HepG2 (cell line): ENCODE measurements at regions not wholly inside any gene's neighbourhood (a gene's known extent, or its start where the extent isn't known, plus 50 kb on each side); places are given as distances from the start of the nearest gene placed in this dataset.

Source experiments
- ATAC-seq: fragments of 200-7000 bp; cut with Tn5 transposase; 3 replicates; pipeline ENCODE4 v1.9.1; 2020; ENCODE audit warnings: mild to moderate bottlenecking, moderate library complexity
- BruUV-seq: library from RNA; stranded (reverse); fragments of 400-500 nt; replicated peaks from 2 replicates; lab custom pipeline; 2021; lab: Mats Ljungman, UMichigan
- CTCF ChIA-PET: fragments of 300-600 bp; formaldehyde crosslinking; extraction: SDS; loops from one replicate; lab custom pipeline; 2021; ENCODE audit warnings: low total read pairs, inconsistent platforms, low intra/inter-chr PET ratio; lab: Yijun Ruan, JAX
- POLR2A ChIA-PET: fragments of 350-600 bp; sonication (Branson Sonifier 250); formaldehyde crosslinking; loops from one replicate; lab custom pipeline; 2020; ENCODE audit warnings: antibody characterized with exemption, inconsistent platforms; lab: Yijun Ruan, JAX
- DNase-seq: peaks from one replicate; pipeline ENCODE4 v3.0.0-alpha.2; 2015; ENCODE audit warnings: low spot score
- FAIRE-seq: peaks from 3 replicates; lab custom pipeline; 2011; peaks lifted over from hg19 to GRCh38; lab: Jason Lieb, UNC
- H2AFZ ChIP-seq: one replicate; pipeline ENCODE4 v1.6.1; 2011; ENCODE audit warnings: low read length, inconsistent platforms
- H3K27ac ChIP-seq: fragments of 300-600 bp; 3 replicates; pipeline ENCODE4 v1.8.0; 2011; ENCODE audit warnings: mixed run types, mild to moderate bottlenecking, mixed read lengths, low read length, inconsistent platforms; ENCODE audit not compliant: insufficient read depth; ENCODE audit errors: extremely low read length
- H3K27me3 ChIP-seq, 2 experiments: fragments of 200-600 bp in 1 of 2; 2 replicates in 1 of 2; 3 replicates in 1 of 2; pipeline versions ENCODE4 v1.6.0 to v1.8.0; 2011; ENCODE audit warnings: low read length in 2 of 2, mild to moderate bottlenecking in 2 of 2, moderate library complexity in 2 of 2, inconsistent platforms in 1 of 2; ENCODE audit not compliant: insufficient read depth in 2 of 2, control insufficient read depth in 1 of 2
- H3K36me3 ChIP-seq, 2 experiments: fragments of 200-600 bp in 1 of 2; replicated peaks in 1 of 2; 2 replicates in 1 of 2; 3 replicates in 1 of 2; pipeline versions ENCODE4 v1.5.1 to v1.8.0; 2011; ENCODE audit warnings: low read length in 2 of 2, inconsistent platforms in 1 of 2; ENCODE audit not compliant: insufficient read depth in 2 of 2, control insufficient read depth in 1 of 2
- H3K4me1 ChIP-seq: 2 replicates; pipeline ENCODE4 v1.5.1; 2012; ENCODE audit warnings: low read length, inconsistent platforms; ENCODE audit not compliant: insufficient read depth
- H3K4me2 ChIP-seq: 2 replicates; pipeline ENCODE4 v1.6.0; 2011; ENCODE audit warnings: low read depth, low read length, inconsistent platforms
- H3K4me3 ChIP-seq, 3 experiments: fragments of 200-600 bp in 1 of 3; sonication (generic), shearing (Covaris generic) in 1 of 3; replicated peaks in 1 of 3; 2 replicates each; pipeline ENCODE4 v1.5.1; 2011 to 2016; ENCODE audit warnings: low read length in 3 of 3, inconsistent platforms in 2 of 3, low read depth in 2 of 3, mild to moderate bottlenecking in 2 of 3, control low read depth in 1 of 3, mixed read lengths in 1 of 3; ENCODE audit not compliant: insufficient read depth in 1 of 3
- H3K79me2 ChIP-seq: one replicate; pipeline ENCODE4 v1.6.1; 2011; ENCODE audit warnings: low read length, inconsistent platforms; ENCODE audit not compliant: insufficient read depth
- H3K9ac ChIP-seq: 2 replicates; pipeline ENCODE4 v1.6.0; 2011; ENCODE audit warnings: mild to moderate bottlenecking, low read depth, low read length, inconsistent platforms; ENCODE audit not compliant: insufficient read depth
- H3K9me3 ChIP-seq: 2 replicates; pipeline ENCODE4 v1.5.1; 2012; ENCODE audit warnings: mild to moderate bottlenecking, low read length
- H4K20me1 ChIP-seq: 2 replicates; pipeline ENCODE4 v1.6.0; 2011; ENCODE audit warnings: inconsistent platforms, mild to moderate bottlenecking, low read length, moderate library complexity; ENCODE audit not compliant: insufficient read depth
- CTCF ChIP-seq: sonication (generic); formaldehyde crosslinking; IDR thresholded peaks from 2 replicates; pipeline ENCODE4 v1.5.0; 2020; ENCODE audit warnings: mild to moderate bottlenecking, missing genetic modification reagents, moderate library complexity
- EHMT2 ChIP-seq: fragments of 200-600 bp; sonication (generic); IDR thresholded peaks from 2 replicates; pipeline ENCODE4 v1.7.0; 2017; ENCODE audit warnings: antibody characterized with exemption, low read depth, low read length, borderline replicate concordance
- HNRNPLL ChIP-seq: fragments of 200-400 bp; formaldehyde crosslinking; IDR thresholded peaks from 2 replicates; pipeline ENCODE4 v1.6.1; 2017; ENCODE audit warnings: mild to moderate bottlenecking, low read depth, low read length; ENCODE audit not compliant: poor library complexity, severe bottlenecking
- POGK ChIP-seq: sonication (generic); formaldehyde crosslinking; conservative IDR thresholded peaks from 2 replicates; pipeline ENCODE4 v1.8.0; 2022; ENCODE audit warnings: mild to moderate bottlenecking, moderate library complexity, missing genetic modification reagents
- POGZ ChIP-seq: sonication (generic); formaldehyde crosslinking; IDR thresholded peaks from 2 replicates; pipeline ENCODE4 v1.4.0; 2020; ENCODE audit warnings: mild to moderate bottlenecking, missing genetic modification reagents
- RBM22 ChIP-seq: fragments of 200-400 bp; formaldehyde crosslinking; optimal IDR thresholded peaks from 2 replicates; pipeline ENCODE3; 2017; ENCODE audit warnings: mild to moderate bottlenecking, low read length, moderate library complexity
- SCMH1 ChIP-seq: sonication (generic); formaldehyde crosslinking; IDR thresholded peaks from 2 replicates; pipeline ENCODE4 v1.9.0; 2021; ENCODE audit warnings: missing genetic modification reagents, mild to moderate bottlenecking, borderline replicate concordance
- SPEN ChIP-seq: sonication (generic); formaldehyde crosslinking; IDR thresholded peaks from 2 replicates; pipeline ENCODE4 v1.5.1; 2020; ENCODE audit warnings: low read depth, mild to moderate bottlenecking, missing genetic modification reagents
- SSRP1 ChIP-seq: IDR thresholded peaks from 2 replicates; pipeline ENCODE4 v1.6.1; 2016; ENCODE audit warnings: control low read depth
- TBX3 ChIP-seq: fragments of 450-650 bp; IDR thresholded peaks from 2 replicates; pipeline ENCODE4 v1.6.1; 2017; ENCODE audit warnings: antibody characterized with exemption, mild to moderate bottlenecking, inconsistent platforms, borderline replicate concordance
- YY1 ChIP-seq: IDR thresholded peaks from 2 replicates; pipeline ENCODE4 v1.6.1; 2011; ENCODE audit warnings: low read length, low read depth, moderate library complexity, mild to moderate bottlenecking; ENCODE audit not compliant: insufficient read depth, insufficient replicate concordance
- ZNF354B ChIP-seq: sonication (generic); formaldehyde crosslinking; IDR thresholded peaks from 2 replicates; pipeline ENCODE4 v1.8.0; 2022; ENCODE audit warnings: mild to moderate bottlenecking, missing genetic modification reagents
- WGBS: methylation state at CpG from one replicate; pipeline ENCODE4 v1.1.6; 2017; ENCODE audit warnings: low lambda C conversion rate; 5-methylcytosine and 5-hydroxymethylcytosine counted together
- in situ Hi-C: cut with HindIII; loops from 2 replicates; pipeline ENCODE4 v1.10.0; 2017; ENCODE audit warnings: low pct_unique_long_range_greater_than_20kb; ENCODE audit not compliant: extremely low pct_ligation_motif_present
- intact Hi-C: fragments of 100-400 bp; cut with micrococcal nuclease; formaldehyde crosslinking; loops from one replicate; pipeline ENCODE4 v1.10.0; 2022; ENCODE audit not compliant: unreplicated experiment

GRCh38 chr5:87899208-87899661 is 369.4 kb downstream of the TMEM161B start:
- Histone ChIP-seq H3K9ac (no peak overlapping the region), H3K4me2 (no peak overlapping the region), H3K4me1 (no peaks in the 10 kb centered on the region; the same call in 1 of the 2 replicates), H3K79me2 (no peaks in the 10 kb centered on the region), H3K9me3 (no peaks in the 10 kb centered on the region), H4K20me1 (no peaks in the 10 kb centered on the region), H3K27me3 (no peaks in the 10 kb centered on the region), H2AFZ (no peak overlapping the region), H3K4me3 (no peak overlapping the region), H3K36me3 (no peaks in the 10 kb centered on the region), H3K27ac (no peak overlapping the region)
- ATAC-seq (no peak), FAIRE-seq (no peak), DNase-seq (no peak)
- in situ Hi-C loops: no loop called here
- intact Hi-C loops: no loop called here
- 6% methylated on average over 4 of the region's 4 CpGs for WGBS
- no TSS peak for BruUV-seq
- ChIA-PET POLR2A (no interaction called here), CTCF (no interaction called here)
- TF ChIP-seq CTCF (CRISPR knock-in tag) (peak; percentile 15; the same call in 1 of the 2 replicates), HNRNPLL (no peak)

- CTCF ChIA-PET: no interaction called here
- no TSS peak for BruUV-seq
- H2AFZ ChIP-seq: no peak overlapping the region
- whole genome bisulfite sequencing: 3% methylated on average over 6 of the region's 6 CpGs
- no peak overlapping the region for H3K9ac ChIP-seq
- FAIRE-seq (no peak), DNase-seq (no peak), ATAC-seq (no peak)
- H3K27ac ChIP-seq: no peak overlapping the region
- no peak overlapping the region for H3K4me3 ChIP-seq
- no peaks in the 10 kb centered on the region for H3K9me3 ChIP-seq
- H3K79me2 ChIP-seq: no peaks in the 10 kb centered on the region
- intact Hi-C loops (no loop called here), in situ Hi-C loops (no loop called here)
- H3K4me1 ChIP-seq: no peaks in the 10 kb centered on the region; the same call in 1 of the 2 replicates
- H3K36me3 ChIP-seq: no peaks in the 10 kb centered on the region
- H3K27me3 ChIP-seq: no peaks in the 10 kb centered on the region
- H4K20me1 ChIP-seq: no peaks in the 10 kb centered on the region
- H3K4me2 ChIP-seq: no peak overlapping the region
- POLR2A ChIA-PET: no interaction called here
- no peak for TF ChIP-seq ZNF354B (CRISPR knock-in tag)
- TF ChIP-seq TBX3: no peak
- no peak for TF ChIP-seq SCMH1 (CRISPR knock-in tag)
- TF ChIP-seq YY1: no peak
- no peak for TF ChIP-seq EHMT2
- TF ChIP-seq POGZ (CRISPR knock-in tag): no peak
- TF ChIP-seq SSRP1 (CRISPR knock-in tag): no peak
- no peak for TF ChIP-seq POGK (CRISPR knock-in tag)
- TF ChIP-seq SPEN: no peak
- no peak for TF ChIP-seq RBM22
Measured at GRCh38 chr5:87898574-87898973, 370.1 kb downstream of the TMEM161B start.
